NCI-H2029 (cell line): ENCODE measurements at regions not wholly inside any gene's neighbourhood (a gene's known extent, or its start where the extent isn't known, plus 50 kb on each side); places are given as distances from the start of the nearest gene placed in this dataset.
"Not testable (repeated sequence)": the region's sequence is repeated elsewhere in the genome, so short reads cannot be mapped to it uniquely, and the experiment has no call there.

Source experiments
- DNase-seq: peaks from one replicate; lab custom pipeline; 2025; lab: John Stamatoyannopoulos, UW

DNA sequence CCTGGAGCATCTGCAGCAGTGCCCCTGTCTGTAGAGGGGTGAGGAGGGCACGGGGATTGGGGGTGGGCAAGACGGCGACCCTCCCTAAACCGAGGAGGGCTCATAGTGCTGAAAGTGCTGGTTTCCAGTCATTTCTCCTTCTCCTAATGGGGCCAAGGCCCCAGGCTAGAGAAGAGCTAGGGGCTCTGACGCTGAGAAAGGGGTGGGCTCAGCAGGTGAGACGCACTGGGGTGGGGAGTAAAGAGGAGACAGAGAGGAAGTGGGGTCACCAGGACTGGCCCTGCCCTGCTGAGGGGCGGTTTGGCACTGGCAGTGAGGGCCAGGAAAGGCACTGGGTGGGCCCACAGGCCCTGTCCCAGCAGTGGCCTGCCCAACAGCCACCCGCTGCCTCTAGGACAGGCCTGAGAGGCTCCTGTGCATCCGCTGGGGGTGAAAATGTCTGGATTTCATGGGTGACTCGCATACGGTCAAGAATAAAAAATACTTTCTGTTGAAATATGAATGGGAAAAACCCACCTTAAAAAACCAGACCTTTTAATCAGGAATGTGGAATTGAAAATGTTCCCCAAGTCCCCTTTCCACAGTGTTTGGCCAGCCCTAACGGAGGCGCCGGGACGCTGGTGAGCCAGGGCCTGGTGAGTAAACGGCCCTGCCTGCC lies 122.4 kb upstream of the SMURF2 start:
- DNase-seq: no peak

DNA sequence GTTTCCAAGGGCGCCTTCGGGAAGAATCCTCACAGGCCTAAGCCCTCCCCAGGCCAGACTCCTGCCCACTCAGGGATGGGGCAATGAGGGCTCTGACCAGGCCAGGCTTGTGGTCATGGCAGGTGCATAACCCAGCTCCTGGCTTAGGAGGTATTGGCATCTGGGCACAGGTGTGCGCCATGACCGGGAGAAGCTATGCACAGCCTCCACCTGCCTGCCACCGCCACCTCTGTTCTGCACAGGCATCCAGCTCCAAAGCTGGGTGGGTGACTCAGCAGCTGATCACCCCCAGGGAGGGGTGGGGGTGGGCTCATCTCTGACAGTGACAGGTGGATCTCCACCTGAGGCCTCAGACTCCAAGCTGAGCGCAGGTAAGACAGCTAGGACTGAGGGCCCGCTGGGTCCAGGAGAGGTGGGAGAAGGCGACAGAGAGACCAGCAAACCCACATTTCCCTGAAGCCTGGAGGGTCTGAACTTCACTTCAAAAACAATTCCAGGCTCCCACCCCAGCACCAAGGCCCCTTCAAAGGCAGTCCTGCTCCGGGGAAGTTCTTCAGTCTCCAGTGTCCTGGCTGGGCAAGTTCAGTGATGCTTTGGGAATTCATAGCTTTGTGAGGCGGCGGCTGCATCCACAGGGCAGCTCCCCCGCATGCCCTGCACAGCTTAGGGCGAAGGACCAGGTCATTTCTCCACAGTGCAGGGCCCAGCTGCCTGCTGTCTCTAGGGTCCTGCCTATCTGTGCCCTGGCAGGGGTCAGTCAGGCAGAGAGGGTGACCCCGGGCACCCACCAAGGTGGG lies 121.6 kb upstream of the SMURF2 start:
- no peak for DNase-seq

DNA sequence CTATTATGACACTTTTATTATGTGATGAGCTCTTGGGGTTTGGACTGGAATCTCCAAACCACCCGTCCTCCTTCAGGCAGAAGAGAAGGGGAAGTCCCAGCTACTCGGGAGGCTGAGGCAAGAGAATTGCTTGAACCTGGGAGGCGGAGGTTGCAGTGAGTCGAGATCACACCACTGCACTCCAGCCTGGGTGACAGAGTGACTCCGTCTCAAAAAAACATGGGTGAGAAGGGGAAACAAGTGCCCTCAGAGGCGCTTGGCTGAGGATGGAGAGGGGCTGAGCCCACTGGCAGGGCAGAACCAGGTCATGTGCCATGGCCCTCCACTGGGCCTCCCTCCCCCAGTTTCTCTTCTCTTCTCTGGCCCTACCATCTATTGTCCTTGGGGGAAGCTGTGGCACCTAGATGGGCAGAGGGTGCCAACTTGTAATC lies 120.9 kb upstream of the SMURF2 start:
- no peak for DNase-seq

DNA sequence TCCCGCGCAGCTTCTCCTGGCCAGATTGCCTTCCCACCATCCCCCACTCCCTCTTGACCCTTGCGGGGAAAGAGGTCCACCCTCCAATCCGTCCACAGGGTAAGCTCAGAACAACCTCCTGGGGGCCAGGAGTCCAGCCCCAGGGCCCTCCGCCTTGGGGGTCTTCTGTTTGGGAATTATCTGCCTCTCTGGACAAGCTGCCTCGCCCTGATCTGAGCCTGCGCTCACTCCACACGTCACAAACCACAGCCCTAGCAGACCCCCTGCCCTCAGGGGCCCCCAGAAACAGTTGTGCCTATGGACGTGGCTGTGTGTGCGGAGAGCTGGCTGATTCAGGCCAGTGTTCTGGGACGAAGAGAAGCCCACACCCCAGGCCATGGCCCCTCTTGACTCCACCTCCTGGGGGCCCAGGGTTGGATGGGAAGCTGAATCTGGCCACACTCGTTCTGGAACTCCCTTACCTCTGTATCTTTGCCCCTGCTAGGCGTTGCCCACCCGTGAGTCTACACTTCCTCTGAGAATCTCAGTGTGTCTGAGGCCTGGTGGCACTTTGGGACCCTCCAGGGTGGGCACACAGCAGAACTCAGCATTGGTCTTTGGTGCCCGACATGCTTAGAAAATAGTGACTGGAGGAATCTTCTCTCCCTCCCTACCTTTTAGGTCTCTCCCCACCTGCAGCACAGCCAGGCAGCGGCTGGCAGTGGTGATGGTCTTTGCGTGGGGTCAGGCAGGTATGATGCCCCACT lies 119.9 kb upstream of the SMURF2 start:
- no peak for DNase-seq

DNA sequence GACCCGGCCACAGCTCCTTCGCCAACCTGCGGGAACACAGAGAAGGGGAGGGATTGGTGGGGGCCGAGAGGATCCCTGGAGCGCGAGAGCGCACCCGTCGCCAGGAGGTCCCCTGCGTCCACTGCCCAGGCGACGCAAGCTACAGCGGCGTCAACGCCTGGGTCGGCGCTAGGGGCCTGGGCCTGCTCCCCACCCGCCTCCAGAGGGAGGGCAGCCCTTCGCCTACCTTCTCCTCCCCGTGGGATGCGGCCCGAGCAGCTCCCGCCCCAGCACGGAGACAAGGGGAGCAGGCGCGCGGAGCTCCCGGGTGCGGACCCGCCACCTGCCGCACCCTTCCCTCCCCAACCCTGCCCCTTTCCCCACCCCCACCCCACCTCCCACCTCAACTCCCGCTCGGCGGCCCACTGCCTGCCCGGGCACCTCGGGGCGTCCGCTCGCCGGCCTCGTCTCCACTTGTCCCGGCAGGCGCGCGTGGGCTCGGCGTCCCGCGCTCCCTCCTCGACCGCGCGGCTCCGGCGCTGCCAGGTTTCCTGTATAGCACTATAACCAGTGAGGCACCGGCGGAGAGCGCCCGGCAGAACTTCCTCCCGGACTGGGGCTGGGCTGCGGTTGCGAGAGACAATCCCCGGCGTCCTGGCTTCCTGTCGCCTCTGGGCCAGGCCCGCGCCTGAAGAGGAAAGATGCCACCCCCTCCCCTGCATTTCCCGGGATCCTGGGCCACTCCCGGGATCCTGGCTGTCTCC lies 119.1 kb upstream of the SMURF2 start:
- DNase-seq: no peak

DNA sequence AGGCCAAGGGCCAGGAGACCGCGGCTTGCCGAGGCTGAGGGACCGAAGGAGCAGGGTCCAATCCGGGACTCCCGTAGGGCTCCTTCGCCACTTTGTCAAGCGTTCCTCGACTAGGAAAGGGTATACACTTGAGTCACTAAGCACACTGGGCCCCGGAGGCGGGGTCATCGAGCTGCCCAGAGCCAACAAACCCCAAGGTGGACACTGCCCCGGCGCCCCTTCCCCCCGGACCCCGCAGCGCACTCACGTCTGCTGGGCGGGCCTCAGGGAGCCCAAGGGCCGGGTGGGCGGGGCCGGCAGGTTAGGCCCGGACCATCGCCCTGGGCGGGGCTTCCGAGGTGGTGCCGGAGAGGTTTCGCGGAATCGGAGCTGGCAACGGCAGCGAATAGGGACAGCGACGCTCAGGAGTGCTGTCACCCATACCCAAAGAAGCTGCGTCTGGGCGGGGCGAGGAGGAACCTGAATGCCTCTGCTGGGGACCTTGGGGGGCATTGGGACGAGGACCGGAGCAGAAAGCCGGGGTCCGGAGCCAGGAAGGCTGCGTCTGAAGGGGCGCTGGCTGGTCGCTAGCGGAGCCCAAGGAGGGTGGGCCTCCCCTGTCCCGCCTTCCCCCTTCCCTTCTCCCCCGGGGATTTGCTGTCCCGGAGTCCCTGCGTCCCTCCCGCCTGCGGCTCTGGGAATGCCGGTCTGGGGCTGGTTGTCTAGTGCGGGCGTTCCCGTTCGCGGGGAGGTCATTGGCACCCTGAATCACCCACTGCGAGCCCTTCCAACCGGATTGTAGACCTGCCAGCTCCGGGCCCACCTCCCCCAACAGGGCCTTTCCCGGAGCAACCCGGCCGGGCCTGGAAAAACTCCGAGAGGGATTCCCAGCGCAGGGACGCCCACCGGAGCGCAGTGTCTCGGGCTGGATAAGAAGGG lies 118.2 kb upstream of the SMURF2 start:
- peak; percentile 76 for DNase-seq

DNA sequence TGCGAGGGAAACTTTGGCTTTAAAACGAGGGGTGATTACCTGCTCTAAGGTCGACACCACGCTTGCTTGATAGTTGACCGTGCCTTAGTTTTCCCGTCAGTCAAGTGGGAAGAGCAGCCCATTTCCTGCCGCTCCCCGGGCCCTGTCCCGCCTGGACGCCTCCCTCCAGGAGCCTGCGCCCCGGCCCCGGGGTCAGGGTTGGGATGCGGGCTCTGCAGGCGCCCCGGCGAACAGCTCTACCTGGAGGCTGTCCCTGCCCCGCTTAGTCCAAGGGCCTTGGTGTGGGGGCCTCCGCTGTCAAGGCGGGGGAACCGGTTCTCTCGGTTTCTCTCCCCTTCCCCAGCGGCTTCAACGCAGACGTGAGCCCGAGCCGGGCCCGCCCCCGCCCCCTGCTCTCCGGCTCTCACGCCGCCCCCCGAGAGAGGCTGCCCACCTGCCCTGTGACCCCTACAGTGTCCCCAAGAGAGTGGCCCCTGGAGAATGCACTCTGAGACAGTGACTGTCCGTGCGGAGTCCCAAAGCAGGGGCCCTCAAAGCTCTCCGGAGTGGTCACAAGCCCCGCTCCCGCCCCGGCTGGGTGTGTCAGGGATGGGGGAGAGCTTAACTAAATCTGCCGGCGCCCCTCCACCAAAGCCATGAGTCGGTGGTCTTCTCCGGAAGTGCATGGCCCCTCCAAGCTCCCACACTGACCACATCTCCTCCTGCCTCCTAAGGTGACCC lies 117.4 kb upstream of the SMURF2 start:
- no peak for DNase-seq

DNA sequence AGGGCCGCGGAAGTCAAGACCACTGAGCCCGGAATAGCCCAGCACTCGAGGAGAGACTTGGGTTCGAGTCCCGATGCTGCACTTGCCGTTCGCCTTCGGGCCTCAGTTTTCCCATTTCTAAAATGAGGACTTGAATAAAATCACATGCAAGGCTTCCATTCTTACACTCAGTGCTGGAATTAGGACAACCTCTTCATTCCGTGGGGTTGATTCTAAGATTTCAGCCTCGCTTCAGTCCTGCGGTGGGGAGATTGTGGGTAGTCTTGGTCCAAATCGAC lies 116.9 kb upstream of the SMURF2 start:
- not testable (repeated sequence) for DNase-seq

DNA sequence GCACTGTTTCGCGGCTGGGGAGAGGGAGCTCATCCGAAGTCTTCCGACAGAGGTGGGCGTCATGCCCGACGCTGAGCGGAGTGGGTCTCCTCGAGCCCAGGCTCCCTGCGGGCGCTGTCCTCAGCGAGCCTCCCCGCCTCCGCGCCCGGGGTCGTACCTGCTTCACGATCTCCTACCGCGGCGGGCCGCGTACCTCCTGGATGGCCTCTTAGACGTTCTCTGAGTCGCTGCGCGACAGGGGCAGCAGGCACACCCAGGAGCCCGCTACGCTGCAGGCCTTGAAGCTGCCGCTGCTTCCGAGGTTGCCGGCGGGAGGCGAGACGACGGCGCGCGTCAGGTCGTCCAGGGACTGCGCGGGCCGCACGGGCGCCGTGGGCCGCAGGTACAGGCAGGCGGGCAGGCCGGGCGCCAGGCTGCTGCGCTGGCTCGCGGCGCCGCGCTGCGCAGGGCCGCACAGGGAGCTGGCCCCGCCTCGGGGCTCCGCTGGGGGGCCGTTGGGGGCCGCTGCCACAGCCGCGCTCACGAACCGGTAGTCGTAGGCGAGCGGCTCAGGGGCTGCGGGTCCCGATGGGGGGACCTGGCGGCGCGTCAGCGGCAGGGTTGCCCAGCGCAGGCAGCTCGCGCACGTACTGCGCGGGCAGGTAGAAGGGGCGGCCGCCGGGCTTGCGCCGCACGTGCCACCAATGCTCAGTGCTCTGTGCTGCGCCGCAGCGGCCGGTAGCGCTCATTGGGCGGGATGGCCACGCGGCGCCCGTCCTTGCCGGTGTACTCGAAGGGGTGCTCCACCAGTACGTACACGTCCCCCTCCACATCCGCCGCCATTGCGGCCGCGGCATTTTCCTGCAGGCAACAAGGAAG lies 116.4 kb upstream of the SMURF2 start:
- DNase-seq: peak; percentile 71

DNA sequence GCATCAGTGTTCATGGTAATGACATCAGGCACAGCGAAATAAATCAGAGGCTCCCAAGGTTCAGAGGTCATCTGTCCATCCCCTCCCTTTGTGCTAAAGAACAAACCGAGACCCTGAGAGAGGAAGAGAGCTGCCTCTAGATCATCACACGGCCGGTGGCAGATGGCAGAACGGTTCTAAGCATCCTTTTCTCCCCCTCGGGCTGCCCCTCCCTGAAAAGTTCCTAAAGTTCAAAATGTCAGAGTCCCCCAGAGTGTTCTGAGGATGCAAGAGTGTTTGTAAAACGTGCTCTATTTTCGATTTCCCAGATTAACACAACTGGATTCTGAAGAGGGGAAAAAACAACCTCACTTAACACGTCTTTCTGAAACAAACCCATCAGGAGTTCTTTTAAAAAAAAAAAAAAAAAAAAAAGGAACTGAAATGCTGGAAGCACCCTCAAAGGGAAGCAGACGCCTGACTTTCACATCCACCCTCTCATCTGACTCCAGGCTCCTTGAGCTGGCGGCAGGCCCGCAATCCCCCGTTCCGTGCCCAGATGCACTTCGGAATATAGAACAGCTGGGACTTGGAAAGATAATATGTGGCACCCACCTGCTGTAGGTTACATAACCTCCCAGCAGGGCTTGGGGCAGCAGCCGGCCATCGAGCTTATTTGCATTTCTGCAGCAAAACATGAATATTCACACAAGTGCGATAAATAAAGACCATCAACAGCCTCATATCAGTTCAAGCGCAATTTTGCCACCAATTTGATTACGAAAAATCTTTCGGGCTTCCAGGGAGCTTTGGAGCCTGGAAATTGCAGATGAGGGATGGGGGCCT lies 115.5 kb upstream of the SMURF2 start:
- DNase-seq: peak; percentile 46

DNA sequence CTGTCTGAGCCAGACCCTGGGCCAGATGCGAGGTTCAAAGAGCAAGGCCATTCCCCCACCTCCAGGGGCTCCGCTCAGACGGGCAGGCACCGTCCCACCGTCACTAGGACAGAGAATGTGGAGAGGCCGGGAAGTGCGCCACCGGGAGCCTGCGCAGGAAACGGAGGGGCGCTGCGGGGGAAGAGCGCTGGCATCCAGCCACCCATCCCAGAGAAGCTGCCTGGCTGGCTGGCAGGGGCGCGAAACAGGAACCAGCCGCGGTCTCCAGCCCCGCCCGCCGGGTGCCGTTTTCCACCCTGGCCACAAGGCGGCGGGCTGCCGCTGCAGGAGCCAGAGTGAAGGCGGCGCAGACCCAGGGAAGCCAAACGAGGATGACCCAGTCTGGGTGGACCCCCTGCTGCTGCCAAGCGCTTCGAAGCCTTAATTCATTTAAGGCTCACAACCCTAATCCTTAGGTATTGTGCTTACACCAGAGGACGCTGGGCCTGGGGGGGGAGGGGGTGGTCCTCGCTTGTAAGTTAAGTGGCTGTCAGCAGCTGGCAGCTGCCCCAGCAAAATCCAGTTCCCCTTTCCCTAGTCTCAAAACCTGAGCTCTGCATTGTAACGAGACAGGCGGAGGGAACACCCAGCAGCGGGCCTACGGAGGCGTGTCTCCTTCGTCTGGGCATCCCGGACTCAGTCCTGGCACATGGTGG lies 114.8 kb upstream of the SMURF2 start:
- peak; percentile 73 for DNase-seq

DNA sequence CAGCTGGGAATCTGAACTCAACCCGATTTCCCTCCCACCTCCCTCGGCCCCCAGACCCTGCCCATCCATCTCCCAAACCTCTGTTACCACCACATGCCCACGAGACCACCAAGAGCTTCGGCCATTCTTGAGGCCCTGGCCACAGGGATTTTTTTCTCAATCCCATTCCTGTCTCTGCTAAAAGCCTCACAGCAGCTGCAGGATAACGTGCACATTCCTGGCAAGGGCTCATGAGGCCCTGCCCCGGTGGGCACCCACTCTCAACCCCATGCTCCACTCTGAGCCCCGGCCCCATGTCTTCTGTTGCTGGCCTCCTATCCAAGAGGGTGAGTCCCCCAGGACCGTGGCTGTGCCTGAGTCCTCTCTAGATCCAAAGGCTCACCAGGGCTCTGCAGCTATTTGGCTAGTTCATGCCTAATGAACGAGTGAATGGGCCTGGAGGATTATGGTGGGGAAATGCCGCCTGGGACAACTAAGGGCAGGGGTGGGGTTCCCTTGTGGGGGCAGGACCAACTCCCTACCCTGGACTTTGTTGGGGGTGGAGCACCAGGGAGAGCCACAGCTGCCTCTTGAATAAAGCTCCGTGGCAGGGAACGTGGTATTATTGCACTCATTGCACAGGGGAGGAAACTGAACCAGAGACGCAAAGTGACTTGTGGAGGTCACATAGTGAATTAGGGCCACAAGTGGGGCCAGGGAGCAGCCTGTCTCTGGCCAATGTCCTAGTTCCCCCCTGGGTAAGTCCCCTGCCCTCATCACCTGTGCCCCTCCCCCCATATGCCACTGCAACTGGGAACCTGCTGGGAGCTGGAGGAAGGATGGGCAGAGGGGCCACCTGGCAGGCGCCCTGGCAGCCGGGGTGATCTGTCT lies 113.8 kb upstream of the SMURF2 start:
- DNase-seq: no peak

DNA sequence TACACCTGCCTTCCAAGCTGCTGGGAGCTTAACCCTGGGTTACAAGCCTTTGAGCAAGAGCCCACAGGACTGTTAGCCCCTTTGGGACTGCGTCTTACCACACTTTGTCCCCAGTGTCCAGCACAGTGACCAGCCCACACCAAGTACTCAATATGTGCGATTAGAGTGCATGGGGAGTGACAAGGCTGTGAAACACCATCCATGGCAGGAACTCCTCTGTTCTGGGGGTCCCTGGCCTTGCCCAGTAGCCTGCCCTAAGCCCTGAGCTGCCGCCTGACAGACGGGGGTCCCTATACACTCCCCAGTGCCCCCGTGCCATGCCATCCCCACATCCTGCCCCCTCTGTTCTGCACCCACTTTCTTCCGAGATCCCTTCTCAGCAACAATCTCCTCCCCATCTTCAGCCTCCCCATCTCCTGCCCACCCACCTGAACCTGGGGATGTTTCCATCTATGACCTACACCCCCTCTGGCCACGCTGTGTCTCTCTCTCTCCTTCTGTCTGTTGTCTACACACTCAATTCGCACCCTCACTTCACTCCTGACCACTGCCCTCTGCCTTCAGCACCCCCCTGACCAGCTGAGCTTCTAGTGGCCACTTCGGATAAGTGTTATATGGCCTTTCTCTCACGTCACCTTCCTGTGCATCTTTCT lies 112.9 kb upstream of the SMURF2 start:
- no peak for DNase-seq

DNA sequence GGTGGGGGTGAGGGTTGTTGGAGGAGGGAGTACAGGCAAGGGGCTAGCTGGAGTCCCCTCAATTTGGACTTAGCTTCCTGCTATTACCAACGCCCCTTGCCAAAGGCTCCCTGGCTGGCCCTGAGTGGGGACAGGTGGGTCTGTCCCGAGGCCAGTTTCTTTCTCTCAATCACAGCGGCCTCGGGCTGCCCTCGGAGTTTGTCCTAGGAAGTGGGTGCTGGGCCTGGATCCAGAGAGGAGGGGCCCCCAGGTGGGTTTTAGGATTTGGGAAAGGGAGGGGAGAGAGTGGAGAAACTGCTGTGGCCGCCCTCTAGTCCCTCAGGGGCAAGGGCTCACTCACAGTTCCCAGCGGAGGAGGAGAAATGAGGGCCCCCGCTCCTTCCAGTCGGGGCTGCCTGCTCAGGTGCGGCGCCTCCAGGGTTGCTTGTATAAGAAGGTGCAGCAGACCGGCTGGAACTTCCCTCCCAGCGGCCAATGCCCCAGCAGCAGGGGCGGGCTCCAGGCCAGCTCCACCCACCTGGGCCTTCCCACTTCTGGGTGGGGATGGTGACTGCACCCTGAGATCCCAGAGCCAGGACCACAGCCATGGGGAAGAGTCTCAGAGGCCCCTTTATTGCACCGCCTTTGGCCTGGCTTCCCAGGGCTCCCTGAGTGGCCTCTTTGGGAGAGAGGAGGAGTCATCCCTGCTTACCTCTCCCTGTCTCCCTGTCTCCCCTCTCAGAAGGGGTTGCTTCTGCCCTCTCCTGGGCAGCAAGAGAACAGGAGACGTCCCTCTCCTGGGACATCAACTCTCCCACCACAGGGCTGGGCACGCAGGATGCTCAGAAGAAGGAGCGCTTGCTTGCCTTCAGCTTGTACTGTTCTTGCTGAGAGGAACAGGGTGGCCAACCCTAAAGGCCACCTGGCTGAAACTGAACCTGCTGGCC lies 112.0 kb upstream of the SMURF2 start:
- peak; percentile 54 for DNase-seq

DNA sequence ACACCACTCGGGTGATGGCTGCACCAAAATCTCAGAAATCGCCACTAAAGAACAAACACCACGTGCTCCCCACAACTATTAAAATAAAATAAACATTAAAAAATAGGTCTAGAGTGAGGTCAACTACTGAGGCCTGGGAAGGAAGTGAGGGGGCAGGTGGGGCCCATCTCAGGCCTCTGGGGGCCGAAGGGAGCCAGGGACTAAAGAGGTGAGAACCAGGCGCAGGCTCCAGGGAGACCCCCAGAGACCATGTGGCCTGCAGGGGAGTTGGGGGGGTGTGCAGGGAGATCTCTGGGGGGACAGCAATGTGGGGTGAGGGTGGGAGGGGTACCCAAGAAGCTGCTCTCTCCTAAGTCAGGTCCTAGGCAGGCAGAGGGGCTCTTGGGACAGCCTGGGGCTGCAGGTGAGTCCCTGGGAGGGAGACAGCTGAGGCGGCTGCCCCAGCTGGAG lies 111.3 kb upstream of the SMURF2 start:
- DNase-seq: no peak
